ENCODE measurements at regions not wholly inside any gene's neighbourhood (a gene's known extent, or its start where the extent isn't known, plus 50 kb on each side); places are given as distances from the start of the nearest gene placed in this dataset.

DNA sequence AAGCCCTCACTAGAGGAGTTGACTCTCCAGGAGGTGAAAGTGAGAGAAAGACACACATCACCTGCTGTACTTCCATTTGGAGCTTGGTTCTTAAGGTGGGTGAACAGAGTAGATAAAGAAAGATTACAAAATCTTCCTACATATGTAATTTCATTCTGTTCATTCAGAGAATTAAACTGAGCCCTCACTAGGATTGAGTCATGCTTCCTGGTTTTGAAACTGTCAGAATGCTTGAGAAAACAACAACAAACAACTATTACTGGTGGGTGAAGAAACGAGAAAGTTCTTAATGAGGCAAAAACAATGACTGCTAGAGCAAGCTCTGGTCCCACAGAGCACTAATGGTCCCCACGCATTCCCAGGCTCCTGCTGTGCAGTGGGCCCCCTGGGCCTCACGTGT lies 841.7 kb downstream of the VRK1 start:
- no peaks in the 10 kb centered on the region for H3K36me3 ChIP-seq

GRCh38 chr14:97640031-97640430 lies 842.8 kb downstream of the VRK1 start:
- no peak overlapping the region for H3K4me3 ChIP-seq
- H3K27me3 ChIP-seq, result no peaks in the 10 kb centered on the region
- H3K36me3 ChIP-seq, result no peaks in the 10 kb centered on the region
- H3K9me3 ChIP-seq, result no peaks in the 10 kb centered on the region
- H3K9ac ChIP-seq (ENCODE audit: low read depth in 2 of 2, low read length in 2 of 2), result no peak overlapping the region
- DNase-seq, result no peak
- no peak overlapping the region for H3K27ac ChIP-seq
- no peaks in the 10 kb centered on the region for H3K4me1 ChIP-seq
- no peak for TF ChIP-seq CTCF (IDR thresholded peaks at IDR 0.05)
- intact Hi-C loops (cut with DNase I), result no loop called here

More for the DNA sequence above, 841.7 kb downstream of the VRK1 start:
- no peak for DNase-seq
- Histone ChIP-seq H3K4me1 (no peaks in the 10 kb centered on the region), H3K9me3 (no peaks in the 10 kb centered on the region), H3K9ac (ENCODE audit: low read depth in 2 of 2, low read length in 2 of 2) (no peak overlapping the region), H3K27me3 (no peaks in the 10 kb centered on the region), H3K27ac (no peak overlapping the region), H3K4me3 (no peak overlapping the region)
- intact Hi-C loops (cut with DNase I), result no loop called here
- TF ChIP-seq CTCF (IDR thresholded peaks at IDR 0.05), result no peak

GRCh38 chr14:97641827-97642226 lies 844.6 kb downstream of the VRK1 start:
- intact Hi-C loops (cut with DNase I), result no loop called here
- H3K27ac ChIP-seq, result no peak overlapping the region
- H3K36me3 ChIP-seq, result no peaks in the 10 kb centered on the region
- H3K27me3 ChIP-seq, result no peaks in the 10 kb centered on the region
- H3K9me3 ChIP-seq, result no peaks in the 10 kb centered on the region
- H3K9ac ChIP-seq (ENCODE audit: low read depth in 2 of 2, low read length in 2 of 2), result no peak overlapping the region
- no peaks in the 10 kb centered on the region for H3K4me1 ChIP-seq
- TF ChIP-seq CTCF (IDR thresholded peaks at IDR 0.05), result no peak
- H3K4me3 ChIP-seq, result no peak overlapping the region
- no peak for DNase-seq

GRCh38 chr14:97642631-97643030 lies 845.4 kb downstream of the VRK1 start:
- TF ChIP-seq CTCF (IDR thresholded peaks at IDR 0.05), result no peak
- H3K27me3 ChIP-seq, result no peaks in the 10 kb centered on the region
- no peak overlapping the region for H3K4me3 ChIP-seq
- H3K9me3 ChIP-seq, result no peaks in the 10 kb centered on the region
- H3K27ac ChIP-seq, result no peak overlapping the region
- H3K9ac ChIP-seq (ENCODE audit: low read depth in 2 of 2, low read length in 2 of 2), result no peak overlapping the region
- H3K4me1 ChIP-seq, result no peaks in the 10 kb centered on the region
- DNase-seq, result no peak
- intact Hi-C loops (cut with DNase I), result no loop called here
- H3K36me3 ChIP-seq, result no peaks in the 10 kb centered on the region

- Histone ChIP-seq H3K9ac (ENCODE audit: low read depth in 2 of 2, low read length in 2 of 2) (no peak overlapping the region), H3K9me3 (no peaks in the 10 kb centered on the region), H3K4me3 (no peak overlapping the region), H3K27ac (no peak overlapping the region), H3K27me3 (no peaks in the 10 kb centered on the region), H3K36me3 (no peaks in the 10 kb centered on the region), H3K4me1 (no peaks in the 10 kb centered on the region)
- TF ChIP-seq CTCF (IDR thresholded peaks at IDR 0.05), result no peak
- DNase-seq, result no peak
- intact Hi-C loops (cut with DNase I), result no loop called here
These were observed 847.2 kb downstream of the VRK1 start for GRCh38 chr14:97644365-97644764.

DNA sequence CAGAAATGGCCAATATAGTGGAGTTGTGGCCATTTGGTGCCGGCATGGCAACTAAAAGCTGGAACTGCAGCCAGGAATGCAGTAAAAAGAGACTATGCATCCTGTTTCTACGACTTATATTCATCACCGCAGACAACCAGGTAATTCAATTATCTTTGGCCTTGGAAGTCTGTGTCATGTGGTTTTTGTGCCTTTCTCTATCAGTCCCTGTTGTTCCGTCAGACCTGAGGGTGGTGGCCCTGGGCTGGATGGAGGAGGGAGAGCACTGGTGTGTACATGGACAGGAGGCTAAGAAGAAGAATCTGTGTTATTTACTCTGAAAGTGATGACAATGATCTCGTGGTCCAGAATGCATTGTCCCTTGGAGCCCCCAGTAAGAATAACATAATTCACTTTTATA lies 852.6 kb downstream of the VRK1 start:
- H3K9ac ChIP-seq (ENCODE audit: low read depth in 2 of 2, low read length in 2 of 2), result no peak overlapping the region
- TF ChIP-seq CTCF (IDR thresholded peaks at IDR 0.05), result no peak
- H3K36me3 ChIP-seq, result no peaks in the 10 kb centered on the region
- H3K4me1 ChIP-seq, result no peaks in the 10 kb centered on the region
- no peak for DNase-seq
- intact Hi-C loops (cut with DNase I), result no loop called here
- no peaks in the 10 kb centered on the region for H3K27me3 ChIP-seq
- no peaks in the 10 kb centered on the region for H3K9me3 ChIP-seq
- H3K4me3 ChIP-seq, result no peak overlapping the region
- no peak overlapping the region for H3K27ac ChIP-seq

Data from colonic mucosa (tissue), 4 donors.